ENCODE measurements at regions not wholly inside any gene's neighbourhood (a gene's known extent, or its start where the extent isn't known, plus 50 kb on each side); places are given as distances from the start of the nearest gene placed in this dataset.

DNA sequence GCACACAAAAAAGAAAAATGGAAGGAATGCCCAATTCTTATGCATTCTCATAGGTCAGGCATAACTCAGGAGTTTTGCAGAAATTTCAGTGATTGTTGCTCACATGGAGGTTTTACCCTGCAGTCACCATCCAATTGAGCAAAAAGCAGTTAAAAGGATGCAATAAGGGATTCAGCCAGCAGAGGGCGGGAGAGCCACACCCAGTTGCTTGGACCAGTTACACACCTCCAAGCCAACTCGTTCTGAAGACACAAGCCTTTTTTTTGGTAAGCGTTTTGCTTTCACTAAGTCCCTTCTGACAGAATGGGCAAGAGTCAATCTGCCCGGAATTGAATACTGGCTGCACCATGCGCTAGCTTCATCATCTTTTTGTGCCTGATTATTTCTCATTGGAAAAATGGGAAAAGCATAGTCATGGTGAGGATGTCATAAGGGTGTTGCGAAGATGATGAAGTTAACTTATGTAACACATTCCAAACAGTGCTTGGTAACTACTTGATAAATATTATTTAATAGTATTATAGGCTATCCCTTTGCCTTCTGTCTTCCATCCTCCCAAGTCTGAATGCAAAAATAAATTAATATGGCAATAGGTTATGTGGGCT, 154.4 kb upstream of the SGO1 start:
- TF ChIP-seq, protein P1, sequence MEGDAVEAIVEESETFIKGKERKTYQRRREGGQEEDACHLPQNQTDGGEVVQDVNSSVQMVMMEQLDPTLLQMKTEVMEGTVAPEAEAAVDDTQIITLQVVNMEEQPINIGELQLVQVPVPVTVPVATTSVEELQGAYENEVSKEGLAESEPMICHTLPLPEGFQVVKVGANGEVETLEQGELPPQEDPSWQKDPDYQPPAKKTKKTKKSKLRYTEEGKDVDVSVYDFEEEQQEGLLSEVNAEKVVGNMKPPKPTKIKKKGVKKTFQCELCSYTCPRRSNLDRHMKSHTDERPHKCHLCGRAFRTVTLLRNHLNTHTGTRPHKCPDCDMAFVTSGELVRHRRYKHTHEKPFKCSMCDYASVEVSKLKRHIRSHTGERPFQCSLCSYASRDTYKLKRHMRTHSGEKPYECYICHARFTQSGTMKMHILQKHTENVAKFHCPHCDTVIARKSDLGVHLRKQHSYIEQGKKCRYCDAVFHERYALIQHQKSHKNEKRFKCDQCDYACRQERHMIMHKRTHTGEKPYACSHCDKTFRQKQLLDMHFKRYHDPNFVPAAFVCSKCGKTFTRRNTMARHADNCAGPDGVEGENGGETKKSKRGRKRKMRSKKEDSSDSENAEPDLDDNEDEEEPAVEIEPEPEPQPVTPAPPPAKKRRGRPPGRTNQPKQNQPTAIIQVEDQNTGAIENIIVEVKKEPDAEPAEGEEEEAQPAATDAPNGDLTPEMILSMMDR (IDR thresholded peaks at IDR 0.05), result peak; percentile 88
- TF ChIP-seq POLR2AphosphoS5 (IDR thresholded peaks at IDR 0.05; ENCODE audit: low read depth, low read length), result no peak
- TF ChIP-seq SIN3A (IDR thresholded peaks at IDR 0.05; ENCODE audit: borderline replicate concordance, insufficient read depth, low read depth, low read length), result no peak
- TF ChIP-seq, protein P2, sequence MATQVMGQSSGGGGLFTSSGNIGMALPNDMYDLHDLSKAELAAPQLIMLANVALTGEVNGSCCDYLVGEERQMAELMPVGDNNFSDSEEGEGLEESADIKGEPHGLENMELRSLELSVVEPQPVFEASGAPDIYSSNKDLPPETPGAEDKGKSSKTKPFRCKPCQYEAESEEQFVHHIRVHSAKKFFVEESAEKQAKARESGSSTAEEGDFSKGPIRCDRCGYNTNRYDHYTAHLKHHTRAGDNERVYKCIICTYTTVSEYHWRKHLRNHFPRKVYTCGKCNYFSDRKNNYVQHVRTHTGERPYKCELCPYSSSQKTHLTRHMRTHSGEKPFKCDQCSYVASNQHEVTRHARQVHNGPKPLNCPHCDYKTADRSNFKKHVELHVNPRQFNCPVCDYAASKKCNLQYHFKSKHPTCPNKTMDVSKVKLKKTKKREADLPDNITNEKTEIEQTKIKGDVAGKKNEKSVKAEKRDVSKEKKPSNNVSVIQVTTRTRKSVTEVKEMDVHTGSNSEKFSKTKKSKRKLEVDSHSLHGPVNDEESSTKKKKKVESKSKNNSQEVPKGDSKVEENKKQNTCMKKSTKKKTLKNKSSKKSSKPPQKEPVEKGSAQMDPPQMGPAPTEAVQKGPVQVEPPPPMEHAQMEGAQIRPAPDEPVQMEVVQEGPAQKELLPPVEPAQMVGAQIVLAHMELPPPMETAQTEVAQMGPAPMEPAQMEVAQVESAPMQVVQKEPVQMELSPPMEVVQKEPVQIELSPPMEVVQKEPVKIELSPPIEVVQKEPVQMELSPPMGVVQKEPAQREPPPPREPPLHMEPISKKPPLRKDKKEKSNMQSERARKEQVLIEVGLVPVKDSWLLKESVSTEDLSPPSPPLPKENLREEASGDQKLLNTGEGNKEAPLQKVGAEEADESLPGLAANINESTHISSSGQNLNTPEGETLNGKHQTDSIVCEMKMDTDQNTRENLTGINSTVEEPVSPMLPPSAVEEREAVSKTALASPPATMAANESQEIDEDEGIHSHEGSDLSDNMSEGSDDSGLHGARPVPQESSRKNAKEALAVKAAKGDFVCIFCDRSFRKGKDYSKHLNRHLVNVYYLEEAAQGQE (IDR thresholded peaks at IDR 0.05; ENCODE audit: insufficient read depth in 1 of 2, low read depth in 2 of 2, low read length in 1 of 2), result no peak
- no peak for TF ChIP-seq TCF7L2 (IDR thresholded peaks at IDR 0.05; ENCODE audit: low read depth, low read length)

Measured in Panc1 (cell line).